Parathyroid adenoma (tissue), 2 donors: ENCODE measurements at regions not wholly inside any gene's neighbourhood (a gene's known extent, or its start where the extent isn't known, plus 50 kb on each side); places are given as distances from the start of the nearest gene placed in this dataset.

Experiments used
- H2AFZ ChIP-seq: fragments of 300-600 bp; sonication (generic); one replicate; pipeline ENCODE4 v1.7.0; 2017; ENCODE audit warnings: antibody characterized with exemption, mild to moderate bottlenecking
- H3K27ac ChIP-seq: fragments of 300-600 bp; sonication (generic); one replicate; pipeline ENCODE4 v1.7.0; 2017
- H3K27me3 ChIP-seq: fragments of 300-600 bp; sonication (generic); one replicate; pipeline ENCODE4 v1.7.0; 2017; ENCODE audit warnings: low read length; ENCODE audit not compliant: control insufficient read depth, insufficient read depth
- H3K36me3 ChIP-seq: fragments of 300-600 bp; sonication (generic); one replicate; pipeline ENCODE4 v1.7.0; 2017; ENCODE audit warnings: low read length; ENCODE audit not compliant: control insufficient read depth, insufficient read depth
- H3K4me1 ChIP-seq: fragments of 300-600 bp; sonication (generic); one replicate; pipeline ENCODE4 v1.7.0; 2017; ENCODE audit warnings: control low read depth
- H3K4me2 ChIP-seq: fragments of 300-600 bp; sonication (generic); one replicate; pipeline ENCODE4 v1.7.0; 2017; ENCODE audit warnings: low read length
- H3K4me3 ChIP-seq: fragments of 300-600 bp; sonication (generic); one replicate; pipeline ENCODE4 v1.7.0; 2017; ENCODE audit warnings: low read depth, low read length
- H3K79me2 ChIP-seq: fragments of 300-600 bp; sonication (generic); one replicate; pipeline ENCODE4 v1.7.0; 2017; ENCODE audit warnings: control low read depth
- H3K9ac ChIP-seq: fragments of 300-600 bp; sonication (generic); one replicate; pipeline ENCODE4 v1.7.0; 2017; ENCODE audit warnings: mild to moderate bottlenecking
- H3K9me3 ChIP-seq: fragments of 300-600 bp; sonication (generic); one replicate; pipeline ENCODE4 v1.7.0; 2017; ENCODE audit warnings: low read length; ENCODE audit not compliant: control insufficient read depth
- TF ChIP-seq, protein P1 (sequence below): fragments of 300-600 bp; sonication (generic); IDR thresholded peaks from one replicate; pipeline ENCODE4 v1.7.0; 2017; ENCODE audit warnings: antibody characterized with exemption, mild to moderate bottlenecking
- donor health status: primary hyperparathyroidism.

DNA sequence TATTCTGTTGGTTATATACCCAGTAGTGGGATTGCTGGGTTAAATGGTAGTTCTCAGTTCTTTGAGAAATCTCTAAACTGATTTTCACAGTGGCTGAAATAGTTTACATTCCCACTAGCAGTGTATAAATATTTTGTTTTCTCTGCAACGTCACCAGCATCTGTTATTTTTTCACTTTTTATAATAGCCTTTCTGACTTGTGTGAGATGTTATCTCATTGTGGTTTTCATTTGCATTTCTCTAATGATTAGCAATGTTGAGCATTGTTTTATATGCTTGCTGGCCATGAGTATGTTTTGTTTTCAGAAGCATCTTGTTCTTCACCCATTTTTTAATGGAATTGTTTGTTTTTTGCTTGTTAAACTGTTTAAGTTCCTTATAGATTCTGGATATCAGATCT, 612.7 kb upstream of the SGO1 start:
- Histone ChIP-seq H3K9me3 (no peaks in the 10 kb centered on the region), H3K4me2 (no peak overlapping the region), H3K36me3 (no peaks in the 10 kb centered on the region), H3K79me2 (no peaks in the 10 kb centered on the region), H3K27ac (no peak overlapping the region), H3K4me3 (no peak overlapping the region), H2AFZ (no peak overlapping the region), H3K9ac (no peak overlapping the region), H3K27me3 (no peaks in the 10 kb centered on the region), H3K4me1 (no peaks in the 10 kb centered on the region)
- TF ChIP-seq, protein P1, sequence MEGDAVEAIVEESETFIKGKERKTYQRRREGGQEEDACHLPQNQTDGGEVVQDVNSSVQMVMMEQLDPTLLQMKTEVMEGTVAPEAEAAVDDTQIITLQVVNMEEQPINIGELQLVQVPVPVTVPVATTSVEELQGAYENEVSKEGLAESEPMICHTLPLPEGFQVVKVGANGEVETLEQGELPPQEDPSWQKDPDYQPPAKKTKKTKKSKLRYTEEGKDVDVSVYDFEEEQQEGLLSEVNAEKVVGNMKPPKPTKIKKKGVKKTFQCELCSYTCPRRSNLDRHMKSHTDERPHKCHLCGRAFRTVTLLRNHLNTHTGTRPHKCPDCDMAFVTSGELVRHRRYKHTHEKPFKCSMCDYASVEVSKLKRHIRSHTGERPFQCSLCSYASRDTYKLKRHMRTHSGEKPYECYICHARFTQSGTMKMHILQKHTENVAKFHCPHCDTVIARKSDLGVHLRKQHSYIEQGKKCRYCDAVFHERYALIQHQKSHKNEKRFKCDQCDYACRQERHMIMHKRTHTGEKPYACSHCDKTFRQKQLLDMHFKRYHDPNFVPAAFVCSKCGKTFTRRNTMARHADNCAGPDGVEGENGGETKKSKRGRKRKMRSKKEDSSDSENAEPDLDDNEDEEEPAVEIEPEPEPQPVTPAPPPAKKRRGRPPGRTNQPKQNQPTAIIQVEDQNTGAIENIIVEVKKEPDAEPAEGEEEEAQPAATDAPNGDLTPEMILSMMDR = no peak

- Histone ChIP-seq H3K27ac (no peak overlapping the region), H3K9ac (no peak overlapping the region), H3K27me3 (no peaks in the 10 kb centered on the region), H3K4me1 (no peaks in the 10 kb centered on the region), H3K36me3 (no peaks in the 10 kb centered on the region), H3K4me3 (no peak overlapping the region), H2AFZ (no peak overlapping the region), H3K4me2 (no peak overlapping the region), H3K9me3 (no peaks in the 10 kb centered on the region), H3K79me2 (no peaks in the 10 kb centered on the region)
- TF ChIP-seq, protein P1 = no peak
Observed at GRCh38 chr3:20787005-20787404, 601.0 kb upstream of the SGO1 start.

DNA sequence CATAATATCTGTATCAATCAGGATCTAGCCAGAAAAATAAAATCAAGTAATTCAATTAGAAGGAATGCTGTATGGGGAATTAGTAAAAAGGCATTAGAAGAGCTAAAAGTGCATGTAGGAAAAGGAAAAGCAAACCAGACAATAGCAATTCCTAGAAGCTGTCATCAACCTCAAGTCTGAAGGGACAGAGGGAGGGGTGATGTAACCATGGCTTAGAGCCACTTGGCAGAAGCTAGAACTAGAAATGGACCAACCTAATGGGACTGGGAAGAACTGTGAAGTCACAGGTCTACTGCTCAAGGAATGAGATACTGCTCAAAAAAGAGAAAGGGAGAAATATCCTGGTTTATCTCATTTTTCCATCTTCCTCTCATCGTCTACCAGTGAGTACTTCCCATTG, 590.7 kb upstream of the SGO1 start:
- H3K79me2 ChIP-seq = no peaks in the 10 kb centered on the region
- no peaks in the 10 kb centered on the region for H3K4me1 ChIP-seq
- no peak overlapping the region for H2AFZ ChIP-seq
- no peak overlapping the region for H3K27ac ChIP-seq
- no peaks in the 10 kb centered on the region for H3K27me3 ChIP-seq
- H3K4me3 ChIP-seq = no peak overlapping the region
- TF ChIP-seq, protein P1 = no peak
- no peak overlapping the region for H3K4me2 ChIP-seq
- no peaks in the 10 kb centered on the region for H3K36me3 ChIP-seq
- H3K9me3 ChIP-seq = no peaks in the 10 kb centered on the region
- H3K9ac ChIP-seq = no peak overlapping the region

GRCh38 chr3:20776286-20776685, 590.3 kb upstream of the SGO1 start:
- no peaks in the 10 kb centered on the region for H3K9me3 ChIP-seq

More at GRCh38 chr3:20776286-20776685, 590.3 kb upstream of the SGO1 start:
- no peaks in the 10 kb centered on the region for H3K4me1 ChIP-seq
- H3K27me3 ChIP-seq = no peaks in the 10 kb centered on the region
- H2AFZ ChIP-seq = no peak overlapping the region
- H3K36me3 ChIP-seq = no peaks in the 10 kb centered on the region
- H3K4me2 ChIP-seq = no peak overlapping the region
- no peaks in the 10 kb centered on the region for H3K79me2 ChIP-seq
- no peak overlapping the region for H3K4me3 ChIP-seq
- H3K9ac ChIP-seq = no peak overlapping the region
- TF ChIP-seq, protein P1 = no peak
- no peak overlapping the region for H3K27ac ChIP-seq
